GM19438 (cell line): ENCODE measurements at regions not wholly inside any gene's neighbourhood (a gene's known extent, or its start where the extent isn't known, plus 50 kb on each side); places are given as distances from the start of the nearest gene placed in this dataset.

Experiments
- ATAC-seq: cut with Tn5 transposase; IDR thresholded peaks from one replicate; pipeline ENCODE4 v1.9.1; 2021; ENCODE audit warnings: low read depth; ENCODE audit not compliant: unreplicated experiment

GRCh38 chr4:133263104-133263503, 114.0 kb downstream of the PCDH10 start:
- no peak for ATAC-seq

- ATAC-seq, result no peak
Observed at GRCh38 chr4:133247861-133248260, 98.8 kb downstream of the PCDH10 start.

- no peak for ATAC-seq
Observed at GRCh38 chr4:133245226-133245625, 96.1 kb downstream of the PCDH10 start.
